Brain microvascular endothelial cell (primary cell): ENCODE measurements at regions not wholly inside any gene's neighbourhood (a gene's known extent, or its start where the extent isn't known, plus 50 kb on each side); places are given as distances from the start of the nearest gene placed in this dataset.

ENCODE experiments used
- DNase-seq: peaks from one replicate; pipeline ENCODE4 v3.0.0-alpha.2; 2020
- H3K27ac ChIP-seq: fragments of 250-450 bp; sonication (Bioruptor Pico); 2 replicates; pipeline ENCODE4 v1.5.1; 2020; ENCODE audit warnings: mild to moderate bottlenecking, moderate library complexity
- H3K27me3 ChIP-seq: fragments of 250-450 bp; sonication (Bioruptor Pico); replicated peaks from 2 replicates; pipeline ENCODE4 v1.5.1; 2020; ENCODE audit warnings: mild to moderate bottlenecking
- H3K36me3 ChIP-seq: fragments of 250-450 bp; sonication (Bioruptor Pico); replicated peaks from 2 replicates; pipeline ENCODE4 v1.5.1; 2020; ENCODE audit warnings: mild to moderate bottlenecking
- H3K4me3 ChIP-seq: 2 replicates; pipeline ENCODE4 v1.5.1; 2011; ENCODE audit warnings: low read depth, mild to moderate bottlenecking, control low read depth, low read length, moderate library complexity
- CTCF ChIP-seq: IDR thresholded peaks from 2 replicates; pipeline ENCODE4 v1.5.1; 2011; ENCODE audit warnings: low read depth, mild to moderate bottlenecking, moderate library complexity, low read length, control low read depth, inconsistent platforms; ENCODE audit errors: missing control alignments
- in situ Hi-C: cut with HindIII; loops from 2 replicates; pipeline ENCODE4 v1.10.0; 2017; ENCODE audit warnings: low sequenced_read_pairs, low pct_ligation_motif_present

- Histone ChIP-seq H3K36me3 (no peaks in the 10 kb centered on the region), H3K4me3 (no peak overlapping the region), H3K27ac (no peak overlapping the region), H3K27me3 (no peaks in the 10 kb centered on the region)
- DNase-seq: no peak
- in situ Hi-C loops: no loop called here
- TF ChIP-seq CTCF: no peak
Observed at GRCh38 chr10:52645187-52645758, 127.3 kb downstream of the MBL2 start.

- DNase-seq: no peak
- in situ Hi-C loops: no loop called here
- no peak overlapping the region for H3K27ac ChIP-seq
- no peak for TF ChIP-seq CTCF
- no peaks in the 10 kb centered on the region for H3K36me3 ChIP-seq
- H3K27me3 ChIP-seq: no peaks in the 10 kb centered on the region
- H3K4me3 ChIP-seq: no peak overlapping the region
Observed at GRCh38 chr10:52649511-52649910, 123.1 kb downstream of the MBL2 start.

GRCh38 chr10:52650873-52651272 is 121.7 kb downstream of the MBL2 start:
- DNase-seq: no peak
- Histone ChIP-seq H3K4me3 (no peak overlapping the region), H3K27me3 (no peaks in the 10 kb centered on the region), H3K27ac (no peak overlapping the region), H3K36me3 (no peaks in the 10 kb centered on the region)
- in situ Hi-C loops: no loop called here
- TF ChIP-seq CTCF: no peak

DNA sequence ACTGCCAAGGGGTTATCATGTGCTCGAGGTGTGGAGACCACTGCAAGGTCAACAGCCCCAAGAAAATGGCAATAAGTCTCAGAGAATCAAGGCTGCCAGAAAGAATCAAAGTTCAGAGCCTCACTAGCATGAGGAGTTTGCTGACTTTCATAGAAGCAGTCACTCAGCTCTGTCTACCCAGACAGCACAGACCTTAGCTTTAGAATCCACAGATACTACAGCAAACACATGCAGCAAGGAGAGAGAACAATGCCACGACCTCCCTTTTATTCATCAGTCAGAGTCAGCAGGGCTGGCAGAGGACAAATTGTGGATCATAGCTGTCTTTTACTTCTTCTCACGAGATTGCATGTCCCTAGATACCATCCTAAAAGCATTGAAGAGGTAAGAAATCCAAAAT is 121.3 kb downstream of the MBL2 start:
- no peaks in the 10 kb centered on the region for H3K27me3 ChIP-seq
- TF ChIP-seq CTCF: no peak
- H3K27ac ChIP-seq: no peak overlapping the region
- in situ Hi-C loops: no loop called here
- no peaks in the 10 kb centered on the region for H3K36me3 ChIP-seq
- no peak for DNase-seq
- no peak overlapping the region for H3K4me3 ChIP-seq

GRCh38 chr10:52652431-52653262 is 119.9 kb downstream of the MBL2 start:
- Histone ChIP-seq H3K36me3 (no peaks in the 10 kb centered on the region), H3K4me3 (no peak overlapping the region), H3K27me3 (no peaks in the 10 kb centered on the region), H3K27ac (no peak overlapping the region)
- in situ Hi-C loops: no loop called here
- no peak for DNase-seq
- no peak for TF ChIP-seq CTCF
